NCI-H2171 (cell line): ENCODE measurements at regions not wholly inside any gene's neighbourhood (a gene's known extent, or its start where the extent isn't known, plus 50 kb on each side); places are given as distances from the start of the nearest gene placed in this dataset.
"Not testable (repeated sequence)": the region's sequence is repeated elsewhere in the genome, so short reads cannot be mapped to it uniquely, and the experiment has no call there.

Experiments used
- DNase-seq: peaks from one replicate; lab custom pipeline; 2025; lab: John Stamatoyannopoulos, UW

DNA sequence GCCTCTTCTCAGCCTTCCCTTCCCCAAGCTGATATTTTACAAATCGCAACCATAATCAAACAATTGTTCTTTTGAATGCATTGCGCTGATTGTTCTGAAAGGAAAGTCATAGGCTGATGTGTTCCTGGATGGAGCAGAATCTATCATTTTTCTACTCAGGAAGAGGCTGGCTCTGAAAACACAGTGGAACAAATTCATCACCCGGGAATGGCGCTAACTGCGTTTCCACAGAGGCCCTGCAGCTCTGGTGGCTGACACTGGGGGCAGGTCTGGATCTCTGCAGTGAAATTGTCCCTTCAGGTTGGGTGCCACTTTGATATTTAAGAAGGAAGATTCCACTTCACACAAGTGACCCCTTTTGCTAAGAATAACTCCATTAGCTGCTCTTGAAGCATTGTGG lies 1060.8 kb downstream of the UQCRFS1 start:
- no peak for DNase-seq

DNA sequence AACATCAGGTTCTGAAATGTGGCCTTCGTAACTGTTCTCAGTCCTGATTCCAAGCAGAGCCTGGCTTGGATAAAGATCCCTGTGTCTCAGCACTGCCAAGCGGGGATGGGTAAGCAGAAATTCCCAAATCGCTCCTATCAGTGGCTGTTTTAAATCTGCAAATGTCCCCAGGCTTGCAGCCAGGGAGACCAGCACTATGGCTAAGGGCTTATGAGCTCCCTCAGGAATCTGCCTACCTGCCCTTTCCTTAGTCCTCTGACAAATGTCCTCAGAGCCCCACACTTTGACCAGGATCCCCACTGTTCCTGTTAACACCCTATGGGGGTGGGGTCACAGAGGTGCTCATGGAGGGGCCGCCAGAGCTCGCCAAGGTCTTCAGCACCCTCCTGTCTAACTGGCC lies 1062.8 kb downstream of the UQCRFS1 start:
- DNase-seq: no peak

DNA sequence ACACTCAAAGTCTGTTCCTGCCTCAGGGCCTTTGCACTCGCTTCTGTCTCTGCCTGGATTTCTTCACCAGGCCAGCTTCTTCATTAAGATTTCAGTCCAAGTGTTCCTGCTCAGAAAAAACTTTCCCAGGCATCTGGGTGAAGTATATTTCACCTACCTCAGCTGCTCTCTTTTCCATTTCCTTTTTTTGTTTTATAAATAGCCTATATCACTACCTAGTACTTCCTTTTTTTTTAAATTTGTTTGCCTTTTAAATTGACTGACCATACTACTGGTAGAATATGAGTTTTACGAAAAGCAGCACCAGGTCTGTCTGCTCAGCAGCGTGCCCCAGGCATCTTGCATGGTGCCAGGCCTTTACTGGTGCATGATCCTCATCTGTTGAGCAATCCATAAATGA lies 1064.4 kb downstream of the UQCRFS1 start:
- no peak for DNase-seq

DNA sequence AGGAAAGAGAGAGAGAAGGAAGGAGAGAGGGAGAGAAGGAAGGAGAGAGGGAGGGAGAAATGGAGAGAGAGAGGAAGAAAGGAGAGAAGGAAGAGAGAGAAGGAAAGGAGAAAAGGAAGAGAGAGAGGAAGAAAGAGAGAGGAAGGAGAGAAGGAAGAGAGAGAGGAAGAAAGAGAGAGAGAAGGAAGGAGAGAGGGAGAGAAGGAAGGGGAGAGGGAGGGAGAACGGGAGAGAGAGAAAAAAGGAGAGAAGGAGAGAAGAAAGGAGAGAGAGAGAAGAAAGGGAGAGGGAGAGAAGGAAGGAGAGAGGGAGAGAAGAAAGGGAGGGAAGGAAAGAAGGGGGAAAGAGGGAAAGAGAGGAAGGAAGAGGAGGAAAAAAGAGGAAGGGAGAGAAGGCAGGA lies 1070.7 kb downstream of the UQCRFS1 start:
- no peak for DNase-seq

DNA sequence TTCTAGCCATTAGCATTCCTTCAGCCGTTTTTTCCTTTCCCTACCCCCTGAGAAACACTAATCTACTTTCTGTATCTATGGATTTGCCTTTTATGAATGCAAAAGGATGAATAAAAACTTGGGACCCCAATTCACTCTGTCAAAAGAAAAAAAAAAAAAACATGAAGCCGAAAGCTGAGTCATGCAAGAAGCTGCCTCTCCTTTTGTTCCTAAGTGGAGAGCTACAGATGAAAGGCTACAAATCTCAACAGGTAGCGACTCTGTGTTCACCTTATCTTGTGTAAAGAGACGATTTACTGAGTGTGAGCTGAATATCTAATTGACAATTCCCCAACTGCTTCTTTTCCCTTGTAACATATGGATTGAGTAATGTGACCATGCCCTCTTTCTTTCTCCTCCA lies 1072.8 kb downstream of the UQCRFS1 start:
- DNase-seq: no peak

DNA sequence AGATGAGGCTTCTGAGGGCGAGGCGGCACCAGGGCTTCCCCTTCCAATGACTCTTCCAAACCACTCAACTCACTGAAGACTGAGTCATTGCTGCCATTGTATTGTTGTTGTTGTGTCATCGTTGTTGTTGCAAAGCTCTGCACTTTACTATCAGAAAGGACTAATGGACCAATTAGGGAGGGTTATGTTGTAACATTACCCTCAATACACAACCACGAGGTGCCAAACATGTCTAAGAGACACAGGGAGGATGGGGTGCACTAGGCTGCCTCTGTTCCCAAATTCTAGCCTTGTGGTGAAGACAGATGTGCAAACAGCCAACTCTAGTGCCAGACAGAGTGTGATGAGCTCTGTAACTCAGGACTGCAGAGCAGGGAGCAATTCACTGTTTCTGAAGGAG lies 1075.2 kb downstream of the UQCRFS1 start:
- no peak for DNase-seq

DNA sequence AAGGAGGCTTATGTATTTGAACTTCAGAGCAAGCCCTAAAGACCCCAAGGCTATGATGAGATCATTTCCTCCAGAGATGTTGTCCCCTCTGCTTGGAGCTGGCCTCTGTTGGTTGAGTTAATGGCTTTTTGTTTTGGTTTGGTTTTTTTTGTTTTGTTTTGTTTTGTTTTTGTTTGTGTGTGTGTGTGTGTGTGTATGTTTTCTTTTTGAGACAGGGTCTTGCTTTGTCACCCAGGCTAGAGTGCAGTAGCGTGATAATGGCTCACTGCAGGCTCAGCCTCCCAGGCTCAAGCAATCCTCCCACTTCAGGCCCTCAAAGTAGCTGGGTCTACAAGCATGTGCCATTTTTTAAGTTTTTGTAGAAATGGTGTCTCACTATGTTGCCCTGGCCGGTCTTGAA lies 1076.2 kb downstream of the UQCRFS1 start:
- no peak for DNase-seq

DNA sequence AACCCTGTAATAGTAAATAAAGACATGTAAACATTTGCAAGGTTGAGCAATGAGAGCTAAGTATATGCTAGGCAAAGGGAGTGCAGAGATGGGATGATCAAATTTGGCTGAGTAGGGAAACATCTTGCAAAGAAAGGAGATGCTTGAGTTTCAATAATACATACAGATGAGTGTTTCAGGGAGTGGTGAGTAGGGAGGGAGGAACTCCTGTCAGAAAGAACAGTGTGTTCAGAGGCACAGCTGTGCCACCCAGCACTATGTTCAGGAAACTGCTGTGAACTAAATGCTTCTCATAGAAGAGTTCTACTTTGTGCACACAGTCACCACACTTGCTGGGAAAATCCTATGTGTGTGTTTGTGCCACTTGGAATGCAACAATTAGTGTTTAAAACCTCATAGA lies 1077.1 kb downstream of the UQCRFS1 start:
- DNase-seq: no peak

DNA sequence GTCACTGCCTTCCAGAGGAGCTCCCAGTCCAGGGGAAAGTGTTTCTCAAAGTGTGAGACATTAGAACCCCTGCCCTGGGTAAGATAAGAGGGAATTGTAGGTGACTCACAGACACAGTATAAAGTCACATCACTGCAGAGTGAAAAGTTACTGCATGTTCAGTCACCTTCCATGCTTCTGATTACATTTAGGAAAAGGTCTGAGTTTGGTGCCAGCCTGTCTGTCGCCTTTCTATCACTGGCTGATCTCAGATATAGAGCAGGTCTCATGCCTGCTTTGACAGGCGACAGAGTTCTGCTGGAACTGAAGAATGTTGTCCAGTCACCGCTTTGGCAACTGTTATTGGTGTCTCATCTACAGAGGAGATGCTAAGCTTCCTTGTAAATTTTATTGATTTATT lies 1078.6 kb downstream of the UQCRFS1 start:
- no peak for DNase-seq

DNA sequence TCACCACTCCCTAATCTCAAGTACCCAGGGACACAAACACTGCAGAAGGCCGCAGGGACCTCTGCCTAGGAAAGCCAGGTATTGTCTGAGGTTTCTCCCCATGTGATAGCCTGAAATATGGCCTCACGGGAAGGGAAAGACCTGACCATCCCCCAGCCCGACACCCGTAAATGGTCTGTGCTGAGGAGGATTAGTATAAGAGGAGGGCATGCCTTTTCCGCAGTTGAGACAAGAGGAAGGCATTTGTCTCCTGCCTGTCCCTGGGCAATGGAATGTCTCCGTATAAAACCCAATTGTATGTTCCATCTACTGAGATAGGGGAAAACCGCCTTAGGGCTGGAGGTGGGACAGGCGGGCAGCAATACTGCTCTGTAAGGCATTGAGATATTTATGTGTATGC lies 1082.1 kb downstream of the UQCRFS1 start:
- not testable (repeated sequence) for DNase-seq

DNA sequence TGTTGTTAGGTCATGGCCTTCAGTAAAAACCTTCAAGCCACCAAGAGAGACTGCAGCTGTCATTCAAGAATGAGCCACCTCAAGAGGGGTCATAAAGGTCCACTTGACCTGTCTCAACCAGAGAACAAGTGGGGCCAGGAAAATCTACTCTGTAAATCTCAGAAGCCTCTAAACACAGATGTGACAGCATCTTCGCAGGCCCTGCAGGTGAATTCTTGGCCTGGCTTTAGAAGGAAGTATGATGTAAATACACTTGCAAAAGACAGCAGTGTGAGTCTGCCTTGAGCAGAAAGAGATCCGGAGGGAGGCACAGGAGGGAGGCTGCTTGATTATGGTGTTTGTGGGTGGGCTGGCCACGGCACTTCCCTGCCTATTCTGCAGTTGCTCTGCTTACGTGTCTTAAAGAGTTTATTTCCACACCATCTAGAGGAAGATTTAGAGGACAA lies 1082.9 kb downstream of the UQCRFS1 start:
- no peak for DNase-seq

DNA sequence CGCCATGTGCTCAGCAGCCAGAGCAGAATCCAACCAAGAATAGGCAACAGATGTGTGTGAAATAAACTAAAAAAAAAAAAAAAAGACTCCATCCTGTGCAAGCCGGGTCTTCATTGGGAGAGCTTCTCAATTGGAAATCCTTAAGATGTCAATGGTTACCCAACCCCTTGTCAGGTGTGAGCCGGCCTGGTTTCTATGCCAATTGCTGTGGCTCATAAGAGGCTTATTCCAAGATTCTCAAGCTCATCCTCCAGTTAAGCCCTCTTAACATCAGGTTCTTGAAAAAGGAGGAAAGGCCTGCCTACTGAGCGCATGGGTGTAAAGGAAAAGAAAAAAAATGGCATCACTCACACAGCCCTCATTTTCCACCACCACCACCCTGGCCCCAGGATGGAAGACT lies 1084.6 kb downstream of the UQCRFS1 start:
- no peak for DNase-seq

DNA sequence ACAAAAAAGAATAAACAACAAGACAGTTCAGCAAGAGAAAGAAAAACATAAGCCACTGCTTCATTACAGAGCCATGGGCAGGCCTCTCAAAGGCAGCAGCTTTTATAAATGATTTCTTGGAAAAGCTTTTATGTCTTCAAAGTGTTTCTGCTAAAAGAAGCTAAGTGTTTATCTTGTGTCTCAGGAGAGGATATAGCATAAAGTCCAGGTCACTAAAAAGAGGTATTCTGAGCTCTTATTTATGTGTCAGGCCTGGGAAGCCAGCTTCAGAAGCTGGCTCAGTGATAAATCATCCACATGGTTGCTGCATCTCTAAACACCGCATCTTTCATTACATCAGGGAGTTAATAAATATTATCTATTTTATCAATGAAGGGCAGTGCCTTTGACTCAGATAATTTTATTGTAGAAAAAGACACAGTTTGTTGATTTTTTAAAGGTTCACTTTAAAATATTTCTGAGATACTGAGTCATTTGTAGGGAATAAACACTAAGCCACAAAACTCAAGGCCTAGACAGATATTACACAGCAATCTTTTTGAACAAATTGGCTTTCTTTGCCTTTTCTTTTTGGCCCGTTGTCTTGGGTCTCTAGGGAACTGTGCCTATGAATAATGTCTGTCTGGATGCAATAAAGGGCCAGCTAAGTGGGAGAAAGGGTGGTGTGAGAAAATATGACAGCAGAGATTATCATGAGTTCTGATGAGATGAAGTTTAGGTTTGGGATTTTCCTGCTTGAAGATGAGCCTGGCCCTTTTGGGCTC lies 1086.6 kb downstream of the UQCRFS1 start:
- no peak for DNase-seq

DNA sequence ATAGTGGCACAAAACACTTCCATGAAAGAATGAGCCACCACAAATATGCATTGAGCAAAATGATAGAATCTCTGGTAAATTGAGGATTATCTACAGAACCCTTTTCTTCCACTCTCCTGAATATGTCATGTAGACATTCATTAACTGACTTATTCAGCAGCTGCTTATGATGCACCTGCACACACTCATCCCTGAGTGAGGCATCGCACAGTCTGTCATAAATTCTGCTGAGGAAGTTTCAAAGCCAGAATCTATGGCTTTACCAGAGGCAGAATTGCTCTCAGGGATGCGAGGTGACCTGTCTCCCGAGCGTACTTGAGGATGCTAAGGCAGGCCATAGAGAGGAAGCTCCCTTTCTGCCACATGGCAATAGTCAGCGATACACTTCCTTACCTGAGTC lies 1090.2 kb downstream of the UQCRFS1 start:
- no peak for DNase-seq

DNA sequence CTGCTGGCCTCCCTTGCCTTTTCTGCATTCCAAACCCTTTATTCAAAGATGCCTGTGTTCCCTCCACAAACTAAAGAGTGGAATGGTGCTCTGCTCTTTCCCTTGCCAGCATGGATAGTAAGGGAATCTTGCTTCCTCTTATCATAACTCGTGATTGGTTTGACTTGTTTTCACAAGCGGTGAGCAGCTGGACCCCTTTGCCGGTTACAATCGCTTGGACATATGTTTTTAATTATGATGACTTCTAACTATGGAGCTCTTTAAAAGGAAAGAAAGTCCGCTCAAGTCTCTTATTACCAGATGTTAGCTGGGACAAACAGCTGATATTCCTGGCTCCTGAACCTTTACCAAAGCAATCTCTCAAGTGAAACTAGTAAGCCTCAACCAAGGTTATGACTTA lies 1094.7 kb downstream of the UQCRFS1 start:
- DNase-seq: no peak

DNA sequence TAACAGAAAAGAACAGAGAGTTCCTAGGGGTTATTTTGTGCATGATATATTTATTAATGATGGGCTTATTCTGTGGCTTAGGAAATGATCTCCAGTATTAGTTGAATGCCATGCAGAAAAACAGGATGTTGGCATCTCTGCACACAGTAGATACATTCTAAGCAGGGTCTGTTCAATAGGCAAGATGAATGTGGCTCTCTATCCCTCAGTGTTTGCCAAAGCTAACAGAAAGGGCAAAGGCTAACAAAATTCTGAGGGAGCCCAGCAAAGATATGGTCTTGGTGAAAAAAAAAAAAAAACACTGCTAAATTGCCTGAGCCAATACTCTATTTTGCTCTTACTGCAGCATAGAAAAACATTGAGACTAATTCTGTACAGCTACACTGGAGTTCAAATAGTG lies 1095.8 kb downstream of the UQCRFS1 start:
- no peak for DNase-seq

DNA sequence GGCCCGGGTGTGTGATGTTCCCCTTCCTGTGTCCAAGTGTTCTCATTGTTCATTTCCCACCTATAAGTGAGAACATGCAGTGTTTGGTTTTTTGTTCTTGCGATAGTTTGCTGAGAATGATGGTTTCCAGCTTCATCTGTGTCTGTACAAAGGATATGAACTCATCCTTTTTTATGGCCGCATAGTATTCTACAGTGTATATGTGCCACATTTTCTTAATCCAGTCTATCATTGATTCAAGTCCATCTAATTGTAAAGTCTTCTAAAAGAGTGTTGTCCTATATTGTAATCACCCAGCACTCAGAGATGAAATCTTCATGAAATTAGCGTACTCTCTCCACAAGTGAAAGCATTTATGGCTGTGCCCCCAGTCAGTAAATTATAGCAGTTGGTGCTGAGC lies 1096.6 kb downstream of the UQCRFS1 start:
- not testable (repeated sequence) for DNase-seq

DNA sequence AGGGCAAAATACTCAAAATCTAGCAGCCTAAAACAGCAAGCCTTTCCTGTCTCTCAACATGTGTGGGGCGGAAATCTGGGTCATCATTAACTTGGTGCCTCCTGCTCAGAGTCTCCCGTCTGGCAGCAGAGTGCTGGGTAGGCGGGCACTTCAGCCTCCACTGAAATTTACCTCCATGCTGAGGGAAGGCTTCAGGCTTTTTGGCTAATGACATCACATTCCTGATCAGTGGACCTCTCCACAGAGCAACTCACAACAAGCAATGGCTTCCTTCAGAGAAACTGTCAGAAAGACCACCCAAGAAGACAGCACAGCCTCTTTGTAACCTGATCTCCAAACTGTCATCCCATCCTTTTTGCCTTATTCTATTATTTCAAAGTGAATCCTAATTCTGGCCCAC lies 1109.0 kb downstream of the UQCRFS1 start:
- no peak for DNase-seq

DNA sequence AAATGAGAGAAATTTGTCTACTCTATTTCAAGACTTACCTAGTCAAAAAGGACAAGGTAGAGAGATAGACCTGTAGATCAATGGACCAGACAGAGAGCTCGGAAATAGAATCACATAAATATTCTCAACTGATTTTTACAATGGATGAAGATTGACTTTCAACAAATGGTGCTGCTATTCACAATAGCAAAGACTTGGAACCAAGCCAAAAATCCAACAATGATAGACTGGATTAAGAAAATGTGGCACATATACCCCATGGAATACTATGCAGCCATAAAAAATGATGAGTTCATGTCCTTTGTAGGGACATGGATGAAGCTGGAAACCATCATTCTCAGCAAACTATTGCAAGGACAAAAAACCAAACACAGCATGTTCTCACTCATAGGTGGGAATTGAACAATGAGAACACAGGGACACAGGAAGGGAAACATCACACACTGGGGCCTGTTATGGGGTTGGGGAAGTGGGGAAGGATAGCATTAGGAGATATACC lies 1128.2 kb downstream of the UQCRFS1 start:
- not testable (repeated sequence) for DNase-seq

DNA sequence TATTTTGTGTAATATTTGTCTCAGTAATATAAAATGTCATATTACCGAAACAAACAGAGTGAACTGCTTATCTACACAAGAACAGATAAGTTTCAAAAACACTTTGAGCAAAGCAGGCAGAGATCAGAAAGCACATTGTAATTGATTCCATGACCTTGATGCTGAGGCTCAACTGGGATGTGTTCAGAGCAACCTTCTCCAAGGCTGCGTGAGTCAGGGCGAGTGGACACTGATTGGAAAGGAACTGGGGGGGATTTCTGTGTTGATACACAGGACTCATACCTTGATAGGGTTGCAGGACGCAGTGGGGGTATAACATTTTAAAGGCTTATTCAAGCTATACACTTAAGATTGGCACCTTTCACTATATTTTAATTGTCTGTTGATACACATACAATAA lies 1136.3 kb downstream of the UQCRFS1 start:
- no peak for DNase-seq

DNA sequence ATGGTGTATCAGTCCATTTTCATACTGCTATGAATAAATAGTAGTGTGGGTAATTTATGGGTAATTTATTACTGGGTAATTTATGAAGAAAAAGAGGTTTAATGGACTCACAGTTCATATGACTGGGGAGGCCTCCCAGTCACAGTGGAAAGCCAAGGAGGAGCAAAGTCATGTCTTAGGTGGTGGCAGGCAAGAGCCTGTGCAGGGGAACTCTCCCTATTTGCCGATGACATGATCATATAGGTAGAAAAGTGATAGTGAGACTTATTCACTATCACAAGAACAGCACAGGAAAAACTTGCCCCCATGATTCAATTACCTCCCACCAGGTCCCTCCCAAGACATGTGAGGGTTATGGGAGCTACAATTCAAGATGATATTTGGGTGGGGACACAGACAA lies 1137.7 kb downstream of the UQCRFS1 start:
- no peak for DNase-seq

DNA sequence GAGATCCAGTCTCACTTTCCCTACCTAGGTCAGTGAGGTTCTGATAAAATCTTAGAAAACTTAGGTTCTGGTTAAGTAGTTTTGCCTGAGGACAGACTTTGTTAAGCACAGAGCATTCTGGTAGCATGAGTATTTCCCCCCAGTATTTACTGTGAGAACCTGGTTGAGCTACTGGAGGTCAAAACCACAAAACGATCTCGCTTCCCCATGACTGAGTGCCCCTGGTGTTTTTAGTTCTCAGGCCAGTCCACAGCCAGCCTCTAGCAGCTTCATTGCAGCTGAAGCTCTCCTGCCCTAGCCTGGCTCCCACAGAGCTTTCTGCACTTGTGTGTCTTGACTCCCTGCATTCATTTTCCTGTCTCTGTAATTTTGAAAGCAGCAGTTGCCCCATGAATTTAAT lies 1138.2 kb downstream of the UQCRFS1 start:
- DNase-seq: no peak

DNA sequence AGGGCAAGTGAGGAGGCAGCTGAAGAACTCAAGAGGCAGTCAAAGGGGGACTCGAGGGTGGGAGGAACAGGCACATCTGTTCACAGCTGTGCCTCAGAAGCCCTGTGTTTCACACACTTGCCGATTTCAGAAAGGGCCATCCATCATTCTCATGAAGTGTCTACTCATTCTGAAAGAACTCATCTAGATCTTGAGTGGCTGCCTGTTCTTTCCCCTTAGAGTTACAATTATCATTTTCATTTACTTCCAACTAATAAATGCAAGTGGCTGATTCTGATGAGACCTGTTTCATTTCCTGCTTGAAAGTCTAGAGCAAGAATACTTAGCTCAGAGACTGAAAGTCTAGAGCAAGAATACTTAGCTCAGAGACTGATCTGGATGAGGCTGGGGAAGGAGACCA lies 1145.1 kb downstream of the UQCRFS1 start:
- DNase-seq: no peak

DNA sequence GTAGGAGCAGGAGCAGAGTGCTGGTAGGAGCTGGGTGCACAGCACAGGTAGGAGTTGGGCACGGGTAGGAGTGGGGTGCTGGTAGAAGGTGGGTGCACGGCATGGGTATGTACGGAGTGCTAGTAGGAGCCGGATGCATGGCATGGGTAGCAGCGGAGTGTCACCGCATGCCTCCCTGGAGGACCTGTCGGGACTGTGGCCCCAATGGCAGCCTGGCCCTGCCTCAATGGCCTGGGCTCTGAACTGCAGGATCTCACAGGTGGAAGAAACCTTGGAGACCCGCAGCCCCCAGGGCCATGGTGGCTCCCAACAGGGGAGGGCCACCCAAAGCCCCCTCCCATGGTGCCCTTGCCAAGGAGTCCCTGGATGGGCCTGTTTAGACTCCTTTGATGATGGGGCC lies 1146.0 kb downstream of the UQCRFS1 start:
- no peak for DNase-seq
